Tibial nerve (tissue), 4 donors: ENCODE measurements at regions not wholly inside any gene's neighbourhood (a gene's known extent, or its start where the extent isn't known, plus 50 kb on each side); places are given as distances from the start of the nearest gene placed in this dataset.
A peak's percentile ranks its signal among the peaks of the same experiment; 100 is the strongest.

Experiments
- DNase-seq, 2 donors: peaks; one replicate each; pipeline ENCODE4 v3.0.0-alpha.2; 2019; ENCODE audit warnings: low spot score in 2 of 2
- H3K27ac ChIP-seq, 4 donors: fragments of 200-600 bp; sonication (generic) in 3 of 4; one replicate each; pipeline ENCODE4 v1.5.1; 2017 to 2019; ENCODE audit warnings: mild to moderate bottlenecking in 1 of 4
- H3K27me3 ChIP-seq, 2 donors: fragments of 200-600 bp; sonication (generic) in 1 of 2; one replicate each; pipeline versions ENCODE4 v1.5.1 to v1.6.0; 2017 to 2019
- H3K36me3 ChIP-seq, 3 donors: fragments of 200-600 bp; sonication (generic); one replicate each; pipeline ENCODE4 v1.5.1; 2018 to 2019
- H3K4me1 ChIP-seq, 4 donors: fragments of 200-600 bp; sonication (generic) in 3 of 4; one replicate each; pipeline ENCODE4 v1.5.1; 2017 to 2019
- H3K4me3 ChIP-seq, 4 donors: fragments of 200-600 bp; sonication (generic) in 3 of 4; one replicate each; pipeline ENCODE4 v1.5.1; 2017 to 2019; ENCODE audit warnings: mild to moderate bottlenecking in 1 of 4, moderate library complexity in 1 of 4
- H3K9me3 ChIP-seq, 4 donors: fragments of 200-600 bp; sonication (generic) in 3 of 4; one replicate each; pipeline ENCODE4 v1.5.1; 2017 to 2019
- CTCF ChIP-seq, 5 experiments: fragments of 200-600 bp in 3 of 5; fragments of 450-650 bp in 2 of 5; sonication (generic) in 3 of 5; IDR thresholded peaks; one replicate each; pipeline ENCODE4 v1.5.1; 2016 to 2019; ENCODE audit warnings: antibody characterized with exemption in 5 of 5, mild to moderate bottlenecking in 3 of 5, moderate library complexity in 2 of 5
- EP300 ChIP-seq, 2 donors: sonication (generic); formaldehyde crosslinking; IDR thresholded peaks; one replicate each; pipeline ENCODE4 v1.6.1; 2017; ENCODE audit warnings: antibody characterized with exemption in 2 of 2, mild to moderate bottlenecking in 1 of 2
- POLR2A ChIP-seq, 2 donors: fragments of 450-650 bp; IDR thresholded peaks; one replicate each; pipeline ENCODE4 v1.6.1; 2017; ENCODE audit warnings: antibody characterized with exemption in 2 of 2, mild to moderate bottlenecking in 2 of 2, moderate library complexity in 2 of 2
- WGBS, 2 donors: methylation state at CpG; one replicate each; pipeline ENCODE4 v1.1.5; 2018; 5-methylcytosine and 5-hydroxymethylcytosine counted together

DNA sequence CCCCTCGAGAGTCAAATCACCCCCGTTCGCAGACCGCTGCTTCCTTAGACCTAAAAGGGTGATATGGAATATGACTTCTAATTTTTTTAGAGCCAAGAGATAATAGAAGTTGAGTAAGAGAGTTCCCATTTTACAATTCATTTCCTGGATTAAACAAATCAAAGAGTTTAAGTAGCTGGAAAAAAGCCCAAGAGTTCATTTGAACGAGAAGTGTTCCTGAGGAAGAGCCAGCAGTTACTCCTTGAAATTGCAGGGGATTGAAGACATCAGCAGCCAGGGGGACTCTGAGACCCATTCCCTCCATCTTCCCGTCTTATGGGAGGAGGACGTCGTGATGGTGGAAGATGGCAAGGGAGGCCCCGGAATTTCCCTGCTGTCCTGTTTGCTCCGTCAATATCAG, 277.0 kb downstream of the WDR11 start:
- no peak for DNase-seq
- Histone ChIP-seq H3K36me3 (no peaks in the 10 kb centered on the region), H3K9me3 (peaks cover 0 to 1% (median 0%) of the 10 kb centered on the region in 4 donors), H3K4me3 (no peak overlapping the region), H3K27me3 (no peaks in the 10 kb centered on the region), H3K4me1 (no peaks in the 10 kb centered on the region), H3K27ac (no peak overlapping the region)
- TF ChIP-seq EP300 (IDR thresholded peaks at IDR 0.05) (no peak), CTCF (IDR thresholded peaks at IDR 0.05) (no peak), POLR2A (IDR thresholded peaks at IDR 0.05) (no peak)
- whole genome bisulfite sequencing, 2 donors, result 70 to 76% methylated on average over 10 of the region's 10 CpGs

- no peak overlapping the region for H3K27ac ChIP-seq
- H3K9me3 ChIP-seq, result no peaks in the 10 kb centered on the region
- no peaks in the 10 kb centered on the region for H3K36me3 ChIP-seq
- 78 to 82% methylated on average over 5 of the region's 5 CpGs for WGBS, 2 donors
- no peaks in the 10 kb centered on the region for H3K4me1 ChIP-seq
- DNase-seq, result no peak
- no peaks in the 10 kb centered on the region for H3K27me3 ChIP-seq
- no peak overlapping the region for H3K4me3 ChIP-seq
- no peak for TF ChIP-seq POLR2A (IDR thresholded peaks at IDR 0.05)
- TF ChIP-seq EP300 (IDR thresholded peaks at IDR 0.05), result no peak
- TF ChIP-seq CTCF (IDR thresholded peaks at IDR 0.05), result no peak
Measured at GRCh38 chr10:121129266-121129665, 278.1 kb downstream of the WDR11 start.

DNA sequence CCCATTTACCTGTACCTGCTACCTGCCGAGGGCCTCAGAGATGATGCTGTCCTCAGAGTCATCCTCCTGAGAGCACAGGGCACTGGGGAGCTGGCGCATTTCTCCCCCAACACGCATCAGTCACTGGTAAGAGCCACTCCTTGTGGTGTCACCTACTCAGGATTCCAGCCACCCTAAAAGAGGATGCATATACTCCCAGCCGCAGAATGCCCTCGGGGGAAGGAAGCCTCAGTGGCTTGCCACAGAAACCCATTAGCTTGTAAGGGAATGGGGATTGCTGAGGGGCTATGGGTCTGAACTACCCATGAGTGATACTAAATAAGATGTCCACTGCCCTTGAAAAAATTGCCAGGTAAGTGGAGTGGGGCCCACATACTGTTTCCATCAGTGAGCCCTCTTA, 279.2 kb downstream of the WDR11 start:
- WGBS, 2 donors, result 93 to 94% methylated on average over 5 of the region's 5 CpGs
- no peaks in the 10 kb centered on the region for H3K27me3 ChIP-seq
- TF ChIP-seq EP300 (IDR thresholded peaks at IDR 0.05), result no peak
- no peak for TF ChIP-seq POLR2A (IDR thresholded peaks at IDR 0.05)
- no peak for TF ChIP-seq CTCF (IDR thresholded peaks at IDR 0.05)
- H3K36me3 ChIP-seq, result no peaks in the 10 kb centered on the region
- no peak for DNase-seq
- H3K4me1 ChIP-seq, result no peaks in the 10 kb centered on the region
- H3K27ac ChIP-seq, result peak overlapping the region in 1 of 4 donors; percentile 13
- H3K9me3 ChIP-seq, result no peaks in the 10 kb centered on the region
- H3K4me3 ChIP-seq, result no peak overlapping the region

DNA sequence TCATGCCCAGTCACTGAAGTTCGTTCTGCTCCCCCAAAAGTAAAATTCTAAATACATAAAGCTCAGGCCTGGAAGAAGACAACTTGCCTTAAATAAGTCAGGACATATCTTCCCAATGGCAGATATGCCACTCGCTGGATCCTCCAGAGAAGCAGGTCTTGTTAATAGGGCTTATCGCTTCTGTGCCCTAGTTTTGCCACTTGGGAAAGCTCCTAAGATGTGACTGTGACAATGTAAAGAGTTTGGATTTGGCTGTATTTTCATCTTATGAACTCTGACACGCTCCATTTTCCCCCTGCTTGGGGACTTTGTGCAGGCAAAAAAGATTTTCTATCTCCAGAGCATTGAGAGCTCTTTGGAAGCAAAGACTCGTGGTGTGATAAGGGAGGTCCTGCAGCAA, 279.9 kb downstream of the WDR11 start:
- Histone ChIP-seq H3K36me3 (no peaks in the 10 kb centered on the region), H3K9me3 (no peaks in the 10 kb centered on the region), H3K27ac (no peak overlapping the region), H3K4me1 (no peaks in the 10 kb centered on the region), H3K4me3 (no peak overlapping the region), H3K27me3 (no peaks in the 10 kb centered on the region)
- 70 to 72% methylated on average over 5 of the region's 5 CpGs for WGBS, 2 donors
- no peak for TF ChIP-seq EP300 (IDR thresholded peaks at IDR 0.05)
- TF ChIP-seq POLR2A (IDR thresholded peaks at IDR 0.05), result no peak
- TF ChIP-seq CTCF (IDR thresholded peaks at IDR 0.05), result no peak
- no peak for DNase-seq

- no peaks in the 10 kb centered on the region for H3K9me3 ChIP-seq
- DNase-seq, result peak in 1 of 2 donors; percentile 21
- no peaks in the 10 kb centered on the region for H3K4me1 ChIP-seq
- 45 to 47% methylated on average over 9 of the region's 9 CpGs for WGBS, 2 donors
- H3K27ac ChIP-seq, result peak overlapping the region in 1 of 4 donors; percentile 58
- no peak for TF ChIP-seq CTCF (IDR thresholded peaks at IDR 0.05)
- no peak for TF ChIP-seq POLR2A (IDR thresholded peaks at IDR 0.05)
- no peak for TF ChIP-seq EP300 (IDR thresholded peaks at IDR 0.05)
- no peaks in the 10 kb centered on the region for H3K36me3 ChIP-seq
- H3K27me3 ChIP-seq, result no peaks in the 10 kb centered on the region
- H3K4me3 ChIP-seq, result no peak overlapping the region
Measured at GRCh38 chr10:121131426-121132265, 280.5 kb downstream of the WDR11 start.
